HCT116 (cell line): ENCODE measurements at regions not wholly inside any gene's neighbourhood (a gene's known extent, or its start where the extent isn't known, plus 50 kb on each side); places are given as distances from the start of the nearest gene placed in this dataset.
A peak's percentile ranks its signal among the peaks of the same experiment; 100 is the strongest.

Experiments
- ATAC-seq: fragments of 200-7000 bp; cut with Tn5 transposase; 2 replicates; pipeline ENCODE4 v1.9.1; 2020; ENCODE audit warnings: mild to moderate bottlenecking, moderate library complexity
- BruUV-seq: library from RNA; stranded (reverse); fragments of 400-500 nt; replicated peaks from 2 replicates; lab custom pipeline; 2021; lab: Mats Ljungman, UMichigan
- CTCF ChIA-PET: fragments of 300-600 bp; sonication (Branson Sonifier 250); formaldehyde crosslinking; loops from one replicate; lab custom pipeline; 2021; ENCODE audit warnings: antibody characterized with exemption; lab: Charles Lee
- POLR2A ChIA-PET: fragments of 300-600, 350-600 bp; sonication (Branson Sonifier 250); formaldehyde crosslinking; loops from one replicate; lab custom pipeline; 2021; ENCODE audit warnings: antibody characterized with exemption; lab: Charles Lee
- RAD21 ChIA-PET, 2 experiments: fragments of 300-600 bp; sonication (Branson Sonifier 250); formaldehyde crosslinking; loops; one replicate each; lab custom pipeline; 2023; ENCODE audit warnings: low total read pairs in 2 of 2; ENCODE audit not compliant: uncharacterized antibody in 2 of 2, unreplicated experiment in 2 of 2, low non-redundant PET in 1 of 2; lab: Charles Lee
- DNase-seq: peaks from one replicate; pipeline ENCODE4 v3.0.0-alpha.2; 2010; ENCODE audit warnings: low read depth, low spot score
- H2AFZ ChIP-seq: fragments of 200-600 bp; shearing (Covaris generic), sonication (generic); 2 replicates; pipeline ENCODE4 v1.6.1; 2017; ENCODE audit warnings: low read depth, mixed run types, mixed read lengths, antibody characterized with exemption, low read length; ENCODE audit not compliant: poor library complexity, severe bottlenecking
- H3K27ac ChIP-seq: 2 replicates; pipeline ENCODE4 v1.5.1; 2012; ENCODE audit warnings: low read depth, low read length
- H3K27me3 ChIP-seq: fragments of 200-600 bp; sonication (generic); 2 replicates; pipeline ENCODE4 v1.6.1; 2016; ENCODE audit warnings: mixed run types, low read length, mixed read lengths; ENCODE audit not compliant: insufficient read depth
- H3K36me3 ChIP-seq, 2 experiments: fragments of 200-500 bp in 1 of 2; fragments of 200-600 bp in 1 of 2; sonication (Bioruptor generic) in 1 of 2; sonication (generic) in 1 of 2; 2 replicates each; pipeline versions ENCODE4 v1.5.1 to v1.6.1; 2014 to 2016; ENCODE audit warnings: low read length in 2 of 2, inconsistent platforms in 1 of 2, mixed read lengths in 1 of 2, mixed run types in 1 of 2; ENCODE audit not compliant: insufficient read depth in 2 of 2, control insufficient read depth in 1 of 2
- H3K4me1 ChIP-seq, 2 experiments: fragments of 200-600 bp in 1 of 2; sonication (generic) in 1 of 2; 2 replicates each; pipeline versions ENCODE4 v1.5.1 to v1.6.1; 2012 to 2017; ENCODE audit warnings: low read length in 2 of 2, inconsistent platforms in 1 of 2, mild to moderate bottlenecking in 1 of 2, mixed read lengths in 1 of 2, mixed run types in 1 of 2, moderate library complexity in 1 of 2; ENCODE audit not compliant: insufficient read depth in 2 of 2, control insufficient read depth in 1 of 2
- H3K4me2 ChIP-seq: fragments of 200-600 bp; sonication (generic); 2 replicates; pipeline ENCODE4 v1.6.1; 2017; ENCODE audit warnings: mixed run types, low read length, mixed read lengths
- H3K4me3 ChIP-seq, 2 experiments: fragments of 200-600 bp in 1 of 2; sonication (generic) in 1 of 2; replicated peaks in 1 of 2; 2 replicates each; pipeline ENCODE4 v1.5.1; 2011 to 2016; ENCODE audit warnings: low read length in 2 of 2, control low read depth in 1 of 2, low read depth in 1 of 2, mild to moderate bottlenecking in 1 of 2, mixed read lengths in 1 of 2, mixed run types in 1 of 2
- H3K79me2 ChIP-seq: fragments of 200-600 bp; sonication (generic); 2 replicates; pipeline ENCODE4 v1.6.1; 2017; ENCODE audit warnings: mild to moderate bottlenecking, mixed run types, low read length, moderate library complexity, mixed read lengths; ENCODE audit not compliant: insufficient read depth
- H3K9ac ChIP-seq: fragments of 200-600 bp; sonication (generic); 2 replicates; pipeline ENCODE4 v1.6.1; 2016; ENCODE audit warnings: low read length, mixed read lengths
- H3K9me2 ChIP-seq: fragments of 200-600 bp; sonication (generic), shearing (Covaris generic); 2 replicates; pipeline ENCODE4 v1.6.1; 2017; ENCODE audit warnings: mixed run types, mild to moderate bottlenecking, moderate library complexity; ENCODE audit not compliant: insufficient read depth
- H3K9me3 ChIP-seq, 2 experiments: fragments of 200-500 bp in 1 of 2; fragments of 200-600 bp in 1 of 2; sonication (Bioruptor generic) in 1 of 2; sonication (generic) in 1 of 2; 2 replicates each; pipeline ENCODE4 v1.6.1; 2014 to 2017; ENCODE audit warnings: low read length in 2 of 2, mixed read lengths in 2 of 2, inconsistent platforms in 1 of 2, low read depth in 1 of 2, mild to moderate bottlenecking in 1 of 2, mixed run types in 1 of 2, moderate library complexity in 1 of 2; ENCODE audit not compliant: control insufficient read depth in 1 of 2, insufficient read depth in 1 of 2
- H4K20me1 ChIP-seq: fragments of 200-600 bp; sonication (generic), shearing (Covaris generic); 2 replicates; pipeline ENCODE4 v1.6.1; 2017; ENCODE audit warnings: mixed run types, mild to moderate bottlenecking, moderate library complexity; ENCODE audit not compliant: insufficient read depth
- CTCF ChIP-seq, 3 experiments: fragments of 200-600 bp in 1 of 3; sonication (generic) in 1 of 3; IDR thresholded peaks in 2 of 3; conservative IDR thresholded peaks in 1 of 3; 2 replicates each; pipeline ENCODE4 v1.5.1; 2012 to 2017; ENCODE audit warnings: low read depth in 2 of 3, low read length in 2 of 3, antibody characterized with exemption in 1 of 3, borderline replicate concordance in 1 of 3, control low read depth in 1 of 3, mild to moderate bottlenecking in 1 of 3, mixed read lengths in 1 of 3, mixed run types in 1 of 3, moderate library complexity in 1 of 3; ENCODE audit not compliant: insufficient read depth in 1 of 3
- RAD21 ChIP-seq: IDR thresholded peaks from 2 replicates; pipeline ENCODE4 v1.6.1; 2012; ENCODE audit warnings: low read depth, mild to moderate bottlenecking
- SIN3A ChIP-seq: IDR thresholded peaks from 2 replicates; pipeline ENCODE4 v1.6.1; 2012; ENCODE audit warnings: low read depth
- intact Hi-C: fragments of 100-400 bp; cut with micrococcal nuclease; formaldehyde crosslinking; loops from 2 replicates; pipeline ENCODE4 v1.10.0; 2022

GRCh38 chr1:55375617-55376258 lies 160.6 kb upstream of the USP24 start:
- POLR2A ChIA-PET, result no interaction called here
- H3K9me3 ChIP-seq, result no peaks in the 10 kb centered on the region
- no peak overlapping the region for H3K4me3 ChIP-seq
- no peak overlapping the region for H3K9ac ChIP-seq
- H4K20me1 ChIP-seq, result no peaks in the 10 kb centered on the region
- DNase-seq (peak; percentile 22), ATAC-seq (peak; percentile 78)
- H3K27me3 ChIP-seq, result no peaks in the 10 kb centered on the region
- peak; percentile 76 for TF ChIP-seq RAD21
- peak; percentile 56 to 94 (median 89); a peak in 5 of 6 replicates for TF ChIP-seq CTCF (IDR thresholded peaks at IDR 0.05 in 2 of 3, conservative IDR thresholded peaks at IDR 0.05 in 1 of 3; ENCODE audit: borderline replicate concordance in 1 of 3, insufficient read depth in 1 of 3, low read depth in 2 of 3, low read length in 2 of 3)
- no peak for TF ChIP-seq SIN3A
- RAD21 ChIA-PET, result interaction anchor here (1.0 to 1.2 kb wide), 2 partner anchors 103 kb away, joined by 3 to 5 read pairs; no protein-coding TSS in a partner anchor
- CTCF ChIA-PET, result interaction anchor here (0.7 to 1.8 kb wide), 32 partner anchors 10 to 1209 kb away, joined by 3 to 10 read pairs (median 4); partner anchors contain the start of gene PLPP3
- H3K27ac ChIP-seq, result no peak overlapping the region
- H2AFZ ChIP-seq, result peak overlapping the region; percentile 19
- intact Hi-C loops, result loop anchor here (1.0 to 5.0 kb wide), 3 partner anchors 107 to 1212 kb away; no protein-coding TSS in a partner anchor
- peaks cover 0 to 20% of the 10 kb centered on the region in 2 experiments; a peak in 1 of 4 replicates for H3K4me1 ChIP-seq
- no peaks in the 10 kb centered on the region for H3K36me3 ChIP-seq
- no peak overlapping the region for H3K4me2 ChIP-seq
- no peaks in the 10 kb centered on the region for H3K9me2 ChIP-seq
- H3K79me2 ChIP-seq, result no peaks in the 10 kb centered on the region
- BruUV-seq, result no TSS peak
